ENCODE measurements at regions not wholly inside any gene's neighbourhood (a gene's known extent, or its start where the extent isn't known, plus 50 kb on each side); places are given as distances from the start of the nearest gene placed in this dataset.

DNA sequence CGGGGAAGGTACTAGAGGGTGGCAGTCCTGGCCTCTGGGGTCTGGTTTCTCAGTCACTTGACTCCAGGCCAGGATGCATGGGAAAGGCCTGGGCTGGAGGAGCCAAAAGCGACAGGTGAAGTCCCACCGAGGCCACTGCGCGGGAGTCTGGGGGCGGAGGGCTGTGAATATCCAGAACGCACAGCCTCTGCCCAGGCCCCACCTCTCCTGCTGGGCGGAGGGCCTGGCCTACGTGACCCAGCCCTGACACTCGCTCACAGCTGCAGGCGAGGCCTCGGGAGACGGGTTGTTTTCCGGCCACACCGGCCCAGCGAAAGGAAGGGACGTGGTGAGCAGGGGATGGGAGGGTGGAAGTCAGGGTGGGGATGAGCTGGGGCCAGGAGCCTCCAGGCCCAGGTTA lies 91.2 kb downstream of the RFLNA start:
- no peak overlapping the region for H3K9ac ChIP-seq (ENCODE audit: low read length)
- no peaks in the 10 kb centered on the region for H4K20me1 ChIP-seq (ENCODE audit: insufficient read depth, low read depth, low read length)
- no peak overlapping the region for H3K4me2 ChIP-seq (ENCODE audit: low read depth, low read length, poor library complexity, severe bottlenecking)
- H3K4me1 ChIP-seq (ENCODE audit: low read length) = peaks cover 36% of the 10 kb centered on the region
- peaks cover 27% of the 10 kb centered on the region for H3K79me2 ChIP-seq (ENCODE audit: low read length)
- no peaks in the 10 kb centered on the region for H3K9me2 ChIP-seq (replicated peaks; ENCODE audit: insufficient read depth, low read length)
- H3K36me3 ChIP-seq (ENCODE audit: insufficient read depth, low read length) = no peaks in the 10 kb centered on the region
- H2AFZ ChIP-seq (ENCODE audit: low read length) = no peak overlapping the region
- no peak overlapping the region for H3K27ac ChIP-seq (ENCODE audit: low read length)
- no peak overlapping the region for H3K4me3 ChIP-seq (ENCODE audit: low read length)
- H3K9me3 ChIP-seq (ENCODE audit: low read length) = no peaks in the 10 kb centered on the region
- no peaks in the 10 kb centered on the region for H3K27me3 ChIP-seq (ENCODE audit: low read length)
- DNase-seq = no peak

DNA sequence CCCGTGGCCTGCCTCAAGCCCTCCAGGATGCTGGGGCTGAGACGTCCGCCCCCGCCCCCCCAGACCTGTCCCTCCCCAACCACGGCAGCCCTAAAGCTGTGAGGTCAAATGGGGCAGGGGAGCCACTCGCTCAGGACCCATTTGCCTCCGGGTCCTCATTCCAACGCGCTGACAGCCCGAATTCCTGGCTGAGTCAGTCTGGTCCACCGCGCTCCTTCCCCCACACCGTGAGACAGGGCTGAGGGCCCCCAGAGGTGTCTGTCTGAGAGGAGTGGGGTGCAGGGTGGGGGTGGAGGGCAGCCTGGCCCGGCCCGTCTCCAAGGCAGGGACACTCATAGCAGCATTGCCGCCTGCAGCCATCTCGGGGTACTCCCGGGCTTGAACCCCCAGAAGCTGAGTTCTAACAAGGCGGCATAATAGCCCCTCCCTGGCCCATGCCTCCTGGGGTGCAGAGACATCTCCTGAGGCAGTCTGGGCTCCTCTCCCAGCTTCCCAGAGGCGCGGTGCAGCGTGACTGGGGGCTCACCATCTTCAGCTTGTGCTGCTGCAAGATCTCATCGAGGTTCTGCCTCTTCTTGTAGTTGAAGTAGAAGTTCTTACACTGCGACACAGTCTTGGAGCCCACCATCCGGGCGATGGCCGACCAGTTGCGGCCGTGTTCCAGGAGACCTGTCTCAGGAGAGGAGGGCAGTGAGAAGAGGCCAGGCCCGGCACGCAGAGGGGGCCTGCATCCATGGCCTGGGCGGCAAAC lies 90.5 kb downstream of the RFLNA start:
- H3K9ac ChIP-seq (ENCODE audit: low read length) = no peak overlapping the region
- H3K9me2 ChIP-seq (replicated peaks; ENCODE audit: insufficient read depth, low read length) = no peaks in the 10 kb centered on the region
- no peaks in the 10 kb centered on the region for H4K20me1 ChIP-seq (ENCODE audit: insufficient read depth, low read depth, low read length)
- peaks cover 29% of the 10 kb centered on the region for H3K4me1 ChIP-seq (ENCODE audit: low read length)
- H2AFZ ChIP-seq (ENCODE audit: low read length) = no peak overlapping the region
- H3K27me3 ChIP-seq (ENCODE audit: low read length) = no peaks in the 10 kb centered on the region
- no peak overlapping the region for H3K4me3 ChIP-seq (ENCODE audit: low read length)
- no peaks in the 10 kb centered on the region for H3K9me3 ChIP-seq (ENCODE audit: low read length)
- no peak for DNase-seq
- peaks cover 27% of the 10 kb centered on the region for H3K79me2 ChIP-seq (ENCODE audit: low read length)
- H3K27ac ChIP-seq (ENCODE audit: low read length) = no peak overlapping the region
- no peak overlapping the region for H3K4me2 ChIP-seq (ENCODE audit: low read depth, low read length, poor library complexity, severe bottlenecking)
- no peaks in the 10 kb centered on the region for H3K36me3 ChIP-seq (ENCODE audit: insufficient read depth, low read length)

DNA sequence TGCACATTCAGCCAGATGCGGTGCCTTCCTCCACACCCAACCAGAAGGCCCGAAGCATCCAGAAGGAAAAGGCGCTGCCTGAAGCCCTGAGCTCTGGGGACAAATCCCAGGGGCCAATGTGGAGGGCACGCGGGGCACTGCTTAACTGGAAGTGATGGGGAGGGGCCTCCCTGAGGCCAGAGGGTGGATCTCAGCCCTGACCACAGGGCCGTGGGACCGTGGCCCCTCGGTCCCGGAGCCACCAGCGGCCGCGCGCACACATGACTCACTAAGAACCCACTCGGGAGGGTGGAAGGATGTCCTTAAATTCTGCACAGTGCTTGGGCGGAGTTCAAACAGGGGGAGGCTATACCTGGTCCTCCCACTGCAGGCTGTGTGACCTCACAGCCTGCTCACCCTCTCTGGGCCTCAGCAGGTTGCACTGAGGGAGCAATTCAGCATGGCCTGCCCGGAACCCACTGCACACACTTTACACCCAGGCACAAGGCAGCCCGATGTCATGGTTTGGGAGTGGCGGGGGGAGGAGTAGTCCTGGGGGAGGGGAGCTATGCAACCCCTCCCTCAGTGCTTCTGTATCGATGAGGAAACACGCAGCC lies 89.5 kb downstream of the RFLNA start:
- Histone ChIP-seq H4K20me1 (ENCODE audit: insufficient read depth, low read depth, low read length) (no peaks in the 10 kb centered on the region), H3K36me3 (ENCODE audit: insufficient read depth, low read length) (peaks cover 3% of the 10 kb centered on the region; the same call in 1 of the 2 replicates), H3K9me3 (ENCODE audit: low read length) (no peaks in the 10 kb centered on the region), H3K9me2 (replicated peaks; ENCODE audit: insufficient read depth, low read length) (no peaks in the 10 kb centered on the region), H3K4me1 (ENCODE audit: low read length) (peaks cover 19% of the 10 kb centered on the region), H3K4me3 (ENCODE audit: low read length) (no peak overlapping the region), H3K27me3 (ENCODE audit: low read length) (no peaks in the 10 kb centered on the region), H3K79me2 (ENCODE audit: low read length) (peaks cover 19% of the 10 kb centered on the region), H3K9ac (ENCODE audit: low read length) (no peak overlapping the region), H3K4me2 (ENCODE audit: low read depth, low read length, poor library complexity, severe bottlenecking) (no peak overlapping the region), H3K27ac (ENCODE audit: low read length) (no peak overlapping the region), H2AFZ (ENCODE audit: low read length) (no peak overlapping the region)
- DNase-seq = no peak

DNA sequence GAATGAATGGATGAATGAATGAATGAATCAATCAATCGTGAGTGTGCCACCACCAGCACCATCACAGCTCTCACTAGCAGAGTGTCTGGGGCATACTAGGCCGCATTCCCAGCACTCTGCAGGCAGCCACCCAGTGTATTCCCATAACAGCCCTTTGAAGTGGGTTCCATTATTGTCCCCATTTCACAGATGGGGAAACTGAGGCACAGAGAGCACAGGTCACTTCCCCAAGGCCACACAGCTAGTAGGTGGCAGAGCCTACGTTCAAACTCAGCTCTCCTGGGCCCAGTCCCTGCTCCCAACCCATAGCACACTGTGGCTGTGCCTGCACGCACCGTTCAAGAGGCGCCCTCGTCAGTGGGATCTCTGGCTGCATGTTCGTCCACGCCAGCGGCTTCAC lies 88.1 kb downstream of the RFLNA start:
- Histone ChIP-seq H3K4me1 (ENCODE audit: low read length) (peaks cover 6% of the 10 kb centered on the region), H3K4me3 (ENCODE audit: low read length) (no peak overlapping the region), H3K4me2 (ENCODE audit: low read depth, low read length, poor library complexity, severe bottlenecking) (no peak overlapping the region), H3K27ac (ENCODE audit: low read length) (no peak overlapping the region), H3K36me3 (ENCODE audit: insufficient read depth, low read length) (peaks cover 7% of the 10 kb centered on the region; the same call in 1 of the 2 replicates), H3K79me2 (ENCODE audit: low read length) (peaks cover 9% of the 10 kb centered on the region), H3K27me3 (ENCODE audit: low read length) (no peaks in the 10 kb centered on the region), H2AFZ (ENCODE audit: low read length) (no peak overlapping the region), H3K9ac (ENCODE audit: low read length) (no peak overlapping the region), H3K9me2 (replicated peaks; ENCODE audit: insufficient read depth, low read length) (no peaks in the 10 kb centered on the region), H4K20me1 (ENCODE audit: insufficient read depth, low read depth, low read length) (no peaks in the 10 kb centered on the region), H3K9me3 (ENCODE audit: low read length) (no peaks in the 10 kb centered on the region)
- no peak for DNase-seq

DNA sequence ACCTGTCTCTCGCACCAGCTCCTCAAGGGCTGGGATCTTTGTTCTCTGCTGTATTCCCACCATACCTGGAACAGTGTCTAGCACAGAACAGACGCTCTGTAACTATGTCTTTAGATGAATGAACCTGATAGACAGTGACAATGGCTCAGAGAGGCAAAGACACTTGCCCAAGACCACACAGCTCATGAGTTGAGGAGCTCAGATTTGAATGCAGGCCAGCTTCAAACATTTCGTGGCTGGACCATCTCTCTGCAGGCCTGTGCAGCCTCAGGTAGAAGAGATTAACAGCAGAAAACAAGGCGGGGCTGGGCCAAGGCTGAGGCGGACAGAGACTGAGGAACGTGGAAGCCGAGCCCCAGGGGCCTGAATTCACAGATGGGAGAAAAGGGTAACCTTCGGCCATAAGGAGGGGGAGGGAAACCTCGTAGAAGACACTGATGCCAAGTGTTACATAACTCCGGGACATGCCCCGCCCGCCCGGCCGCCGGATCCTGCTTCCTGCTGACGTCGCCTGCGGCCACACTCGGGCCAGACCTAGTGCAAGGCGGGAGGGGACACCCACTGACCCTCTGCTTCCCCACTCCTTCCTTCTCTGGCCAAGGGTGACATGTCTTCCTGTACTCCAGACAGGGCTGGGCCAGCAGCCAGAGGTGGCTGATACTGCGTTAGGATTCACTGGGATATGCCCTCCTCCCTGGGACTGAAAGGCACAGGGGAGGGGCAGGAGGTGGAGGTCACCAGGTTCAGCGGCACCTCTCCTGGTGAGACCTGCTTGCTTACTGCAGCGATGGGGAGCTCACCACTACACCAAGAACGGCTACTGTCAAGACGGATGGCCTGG lies 86.8 kb downstream of the RFLNA start:
- Histone ChIP-seq H3K4me1 (ENCODE audit: low read length) (no peaks in the 10 kb centered on the region), H3K36me3 (ENCODE audit: insufficient read depth, low read length) (peaks cover 8% of the 10 kb centered on the region), H3K9me3 (ENCODE audit: low read length) (no peaks in the 10 kb centered on the region), H2AFZ (ENCODE audit: low read length) (no peak overlapping the region), H4K20me1 (ENCODE audit: insufficient read depth, low read depth, low read length) (no peaks in the 10 kb centered on the region), H3K9ac (ENCODE audit: low read length) (no peak overlapping the region), H3K4me3 (ENCODE audit: low read length) (no peak overlapping the region), H3K27me3 (ENCODE audit: low read length) (no peaks in the 10 kb centered on the region), H3K4me2 (ENCODE audit: low read depth, low read length, poor library complexity, severe bottlenecking) (no peak overlapping the region), H3K27ac (ENCODE audit: low read length) (no peak overlapping the region), H3K79me2 (ENCODE audit: low read length) (no peaks in the 10 kb centered on the region), H3K9me2 (replicated peaks; ENCODE audit: insufficient read depth, low read length) (no peaks in the 10 kb centered on the region)
- DNase-seq = no peak

DNA sequence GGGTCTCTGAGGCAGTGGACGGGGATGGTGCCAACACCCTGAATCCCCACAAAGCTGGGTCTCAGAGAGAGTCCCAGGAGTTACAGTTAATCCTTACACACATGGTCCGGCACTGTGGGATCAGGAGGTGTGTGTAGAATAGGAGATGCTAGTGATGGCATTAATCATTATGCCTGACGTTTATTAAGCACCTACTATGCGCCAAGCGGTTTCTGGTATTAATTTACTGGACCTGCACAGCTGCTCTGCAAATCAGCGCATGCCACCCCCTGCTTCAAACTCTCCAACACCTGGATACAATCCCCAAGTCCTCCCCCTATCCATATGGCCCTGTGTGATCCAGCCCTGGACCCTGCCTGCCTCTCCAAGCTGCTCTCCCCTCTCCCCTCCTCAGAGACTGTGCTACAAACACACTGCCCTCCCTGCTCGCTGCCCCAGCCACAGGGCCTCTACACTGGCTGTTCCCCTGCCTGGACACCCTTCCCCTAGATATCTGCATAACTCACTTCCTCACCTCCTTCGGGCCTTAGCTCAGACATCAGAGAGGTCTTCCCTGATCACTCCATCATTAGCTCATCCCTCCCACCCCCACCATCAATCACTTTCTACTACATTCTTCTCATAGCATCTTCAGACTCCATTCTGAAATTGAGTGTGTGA lies 86.0 kb downstream of the RFLNA start:
- no peaks in the 10 kb centered on the region for H4K20me1 ChIP-seq (ENCODE audit: insufficient read depth, low read depth, low read length)

DNA sequence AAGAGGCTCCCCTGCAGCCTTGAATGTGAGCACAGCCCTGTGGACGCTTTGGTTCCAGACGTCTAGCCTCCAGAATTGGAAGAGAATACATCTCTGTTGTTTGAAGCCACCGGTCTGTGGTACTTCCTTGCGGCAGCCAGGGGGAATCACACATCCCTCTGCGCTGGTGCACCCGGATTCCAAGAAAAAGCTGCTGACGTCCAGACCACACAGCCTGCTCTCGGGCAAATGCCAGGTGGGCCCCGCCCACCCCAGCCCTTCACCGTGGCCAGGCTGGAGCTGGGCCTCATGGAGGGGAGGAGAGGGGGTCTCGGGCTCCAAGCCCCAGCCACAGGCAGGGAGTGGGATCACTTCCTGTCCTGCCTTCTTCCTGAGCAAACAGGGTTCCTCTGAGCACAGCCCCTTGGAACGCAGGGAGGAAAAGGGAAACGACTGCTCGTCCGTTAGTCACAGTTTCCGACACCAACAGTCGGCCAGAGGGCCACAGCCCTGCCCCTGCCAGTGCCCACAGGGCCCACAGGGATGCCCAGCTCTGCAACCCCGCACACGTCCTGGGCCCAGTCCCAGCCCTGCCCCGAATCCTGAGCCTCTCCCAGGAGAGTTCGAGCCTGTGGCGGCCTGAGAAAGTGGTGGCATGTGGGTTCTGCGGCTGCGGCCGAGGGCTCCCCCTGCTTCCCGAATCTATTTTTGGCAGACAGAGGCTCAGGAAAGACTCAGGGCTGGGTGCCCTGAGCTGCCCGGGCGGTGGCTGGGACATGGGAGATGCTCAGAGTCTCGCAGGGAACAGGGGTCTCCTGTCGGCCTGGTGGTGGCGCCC lies 85.3 kb downstream of the RFLNA start:
- no peaks in the 10 kb centered on the region for H3K4me1 ChIP-seq (ENCODE audit: low read length)
- no peaks in the 10 kb centered on the region for H3K27me3 ChIP-seq (ENCODE audit: low read length)
- H2AFZ ChIP-seq (ENCODE audit: low read length) = no peak overlapping the region
- no peak for DNase-seq
- no peak overlapping the region for H3K4me3 ChIP-seq (ENCODE audit: low read length)
- no peaks in the 10 kb centered on the region for H3K9me2 ChIP-seq (replicated peaks; ENCODE audit: insufficient read depth, low read length)
- no peak overlapping the region for H3K27ac ChIP-seq (ENCODE audit: low read length)
- H3K9me3 ChIP-seq (ENCODE audit: low read length) = no peaks in the 10 kb centered on the region
- no peak overlapping the region for H3K4me2 ChIP-seq (ENCODE audit: low read depth, low read length, poor library complexity, severe bottlenecking)
- H3K36me3 ChIP-seq (ENCODE audit: insufficient read depth, low read length) = peaks cover 10% of the 10 kb centered on the region
- no peaks in the 10 kb centered on the region for H3K79me2 ChIP-seq (ENCODE audit: low read length)
- no peak overlapping the region for H3K9ac ChIP-seq (ENCODE audit: low read length)
- no peaks in the 10 kb centered on the region for H4K20me1 ChIP-seq (ENCODE audit: insufficient read depth, low read depth, low read length)

More for the DNA sequence above, 86.0 kb downstream of the RFLNA start:
- H3K4me2 ChIP-seq (ENCODE audit: low read depth, low read length, poor library complexity, severe bottlenecking) = no peak overlapping the region
- H3K27me3 ChIP-seq (ENCODE audit: low read length) = no peaks in the 10 kb centered on the region
- H3K4me1 ChIP-seq (ENCODE audit: low read length) = no peaks in the 10 kb centered on the region
- no peak overlapping the region for H3K9ac ChIP-seq (ENCODE audit: low read length)
- H3K9me2 ChIP-seq (replicated peaks; ENCODE audit: insufficient read depth, low read length) = no peaks in the 10 kb centered on the region
- no peaks in the 10 kb centered on the region for H3K79me2 ChIP-seq (ENCODE audit: low read length)
- H3K4me3 ChIP-seq (ENCODE audit: low read length) = no peak overlapping the region
- no peak overlapping the region for H3K27ac ChIP-seq (ENCODE audit: low read length)
- H2AFZ ChIP-seq (ENCODE audit: low read length) = no peak overlapping the region
- no peaks in the 10 kb centered on the region for H3K9me3 ChIP-seq (ENCODE audit: low read length)
- H3K36me3 ChIP-seq (ENCODE audit: insufficient read depth, low read length) = peaks cover 10% of the 10 kb centered on the region
- DNase-seq = no peak

Measured in Karpas-422 (cell line).